ENCODE measurements at regions not wholly inside any gene's neighbourhood (a gene's known extent, or its start where the extent isn't known, plus 50 kb on each side); places are given as distances from the start of the nearest gene placed in this dataset.
A peak's percentile ranks its signal among the peaks of the same experiment; 100 is the strongest.

GRCh38 chr22:26865021-26865420 lies 207.6 kb downstream of the MIAT start:
- no peaks in the 10 kb centered on the region for H3K4me1 ChIP-seq
- H3K4me3 ChIP-seq = no peak overlapping the region
- H3K27me3 ChIP-seq = no peaks in the 10 kb centered on the region
- intact Hi-C loops (cut with DNase I; ENCODE audit: low total_unique reads) = no loop called here
- H3K36me3 ChIP-seq = no peaks in the 10 kb centered on the region
- no peaks in the 10 kb centered on the region for H3K9me3 ChIP-seq
- no peak for TF ChIP-seq CTCF (IDR thresholded peaks at IDR 0.05)
- DNase-seq = no peak
- no peak overlapping the region for H3K27ac ChIP-seq

GRCh38 chr22:26883393-26883792 lies 226.0 kb downstream of the MIAT start:
- no peak for TF ChIP-seq CTCF (IDR thresholded peaks at IDR 0.05)
- H3K27me3 ChIP-seq = no peaks in the 10 kb centered on the region
- H3K36me3 ChIP-seq = no peaks in the 10 kb centered on the region
- DNase-seq = no peak
- H3K4me1 ChIP-seq = peaks cover 6 to 53% (median 34%) of the 10 kb centered on the region in 4 donors
- intact Hi-C loops (cut with DNase I; ENCODE audit: low total_unique reads) = no loop called here
- H3K9me3 ChIP-seq = no peaks in the 10 kb centered on the region
- no peak overlapping the region for H3K4me3 ChIP-seq
- H3K27ac ChIP-seq = peak overlapping the region in 1 of 2 donors; percentile 77

GRCh38 chr22:26884921-26885320 lies 227.5 kb downstream of the MIAT start:
- DNase-seq = peak; percentile 59 to 93
- Histone ChIP-seq H3K4me3 (no peak overlapping the region), H3K27me3 (no peaks in the 10 kb centered on the region), H3K36me3 (no peaks in the 10 kb centered on the region), H3K4me1 (peaks cover 6 to 69% (median 38%) of the 10 kb centered on the region in 4 donors), H3K27ac (peak overlapping the region; percentile 75 to 77), H3K9me3 (no peaks in the 10 kb centered on the region)
- intact Hi-C loops (cut with DNase I; ENCODE audit: low total_unique reads) = no loop called here
- no peak for TF ChIP-seq CTCF (IDR thresholded peaks at IDR 0.05)

GRCh38 chr22:26885441-26886261 lies 228.3 kb downstream of the MIAT start:
- peaks cover 6 to 76% (median 40%) of the 10 kb centered on the region in 4 donors for H3K4me1 ChIP-seq
- H3K9me3 ChIP-seq = no peaks in the 10 kb centered on the region
- no peaks in the 10 kb centered on the region for H3K27me3 ChIP-seq
- intact Hi-C loops (cut with DNase I; ENCODE audit: low total_unique reads) = no loop called here
- peak overlapping the region; percentile 75 to 77 for H3K27ac ChIP-seq
- no peak overlapping the region for H3K4me3 ChIP-seq
- no peaks in the 10 kb centered on the region for H3K36me3 ChIP-seq
- no peak for TF ChIP-seq CTCF (IDR thresholded peaks at IDR 0.05)
- DNase-seq = no peak

- Histone ChIP-seq H3K27me3 (no peaks in the 10 kb centered on the region), H3K9me3 (no peaks in the 10 kb centered on the region), H3K36me3 (no peaks in the 10 kb centered on the region), H3K4me3 (no peak overlapping the region), H3K4me1 (peaks cover 6 to 89% (median 46%) of the 10 kb centered on the region in 4 donors), H3K27ac (peak overlapping the region; percentile 75 to 77)
- intact Hi-C loops (cut with DNase I; ENCODE audit: low total_unique reads) = no loop called here
- TF ChIP-seq CTCF (IDR thresholded peaks at IDR 0.05) = no peak
- DNase-seq = no peak
Observed at GRCh38 chr22:26887456-26887855, 230.1 kb downstream of the MIAT start.

All from tibial artery (tissue), 4 donors.